Testis (tissue), 2 donors: ENCODE measurements at regions not wholly inside any gene's neighbourhood (a gene's known extent, or its start where the extent isn't known, plus 50 kb on each side); places are given as distances from the start of the nearest gene placed in this dataset.

Experiments
- DNase-seq: peaks from one replicate; pipeline ENCODE4 v3.0.0-alpha.2; 2019
- H3K27ac ChIP-seq, 2 donors: fragments of 200-600 bp; sonication (generic); one replicate each; pipeline ENCODE4 v1.5.1; 2019
- H3K27me3 ChIP-seq: fragments of 200-600 bp; sonication (generic); one replicate; pipeline ENCODE4 v1.5.1; 2019
- H3K36me3 ChIP-seq: fragments of 200-600 bp; sonication (generic); one replicate; pipeline ENCODE4 v1.5.1; 2017; ENCODE audit warnings: low read depth; ENCODE audit errors: missing control alignments
- H3K4me1 ChIP-seq: fragments of 200-600 bp; sonication (generic); one replicate; pipeline ENCODE4 v1.5.1; 2019
- H3K4me3 ChIP-seq, 2 donors: fragments of 200-600 bp; sonication (generic); one replicate each; pipeline ENCODE4 v1.5.1; 2017 to 2019
- H3K9me3 ChIP-seq: fragments of 200-600 bp; sonication (generic); one replicate; pipeline ENCODE4 v1.5.1; 2017
- CTCF ChIP-seq, 3 experiments: fragments of 450-650 bp in 2 of 3; fragments of 200-600 bp in 1 of 3; sonication (generic) in 1 of 3; IDR thresholded peaks; one replicate each; pipeline ENCODE4 v1.5.1; 2016 to 2019; ENCODE audit warnings: antibody characterized with exemption in 3 of 3, mild to moderate bottlenecking in 2 of 3, moderate library complexity in 1 of 3
- POLR2A ChIP-seq: fragments of 450-650 bp; IDR thresholded peaks from one replicate; pipeline ENCODE4 v1.6.1; 2017; ENCODE audit warnings: antibody characterized with exemption, mild to moderate bottlenecking, moderate library complexity
- WGBS, 2 donors: methylation state at CpG; one replicate each; pipeline ENCODE4 v1.1.5; 2018; 5-methylcytosine and 5-hydroxymethylcytosine counted together
- intact Hi-C: fragments of 100-400 bp; cut with DNase I; formaldehyde crosslinking; loops from one replicate; pipeline ENCODE4 v1.15.1; 2023; ENCODE audit warnings: low total_unique reads
- small RNA-seq, 2 donors: library from RNA; depleted of rRNA; stranded (forward); fragments of <200 nt; gene quantifications; one replicate each; pipeline ENCODE3, GENCODE V24; 2016

DNA sequence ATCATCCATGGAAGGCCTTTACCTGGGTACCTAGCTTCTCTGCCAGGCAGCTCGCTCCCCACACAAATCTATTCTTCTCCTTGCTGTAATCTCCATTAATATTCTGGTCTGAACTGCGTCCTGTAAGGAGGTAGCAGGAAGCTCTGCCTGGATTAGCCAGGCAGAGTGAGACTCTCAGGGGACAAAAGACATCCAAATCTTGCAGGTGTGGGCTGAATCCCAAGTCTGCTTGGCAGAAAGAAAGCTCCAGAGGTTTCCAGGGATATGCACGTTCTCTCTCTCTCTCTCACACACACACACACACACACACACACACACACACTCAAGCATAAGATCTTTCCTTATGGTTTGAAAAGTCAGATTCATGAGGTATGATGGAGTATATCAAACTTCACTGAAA, 66.5 kb downstream of the THNSL2 start:
- Histone ChIP-seq H3K27ac (no peak overlapping the region), H3K9me3 (no peaks in the 10 kb centered on the region), H3K4me3 (no peak overlapping the region), H3K36me3 (no peaks in the 10 kb centered on the region), H3K27me3 (no peaks in the 10 kb centered on the region), H3K4me1 (no peaks in the 10 kb centered on the region)
- TF ChIP-seq POLR2A (no peak), CTCF (IDR thresholded peaks at IDR 0.05) (no peak)
- no peak for DNase-seq
- WGBS, 2 donors: 65 to 73% methylated on average over 3 of the region's 3 CpGs
- intact Hi-C loops: no loop called here

Small RNAs in the stretch of these regions (small RNA-seq; reads per million reads assigned to genes)
- gene RF00026 (0 reads per million in 2 donors), gene RNU6-1168P (0 reads per million in 2 donors)
